HG02973 (cell line): ENCODE measurements at regions not wholly inside any gene's neighbourhood (a gene's known extent, or its start where the extent isn't known, plus 50 kb on each side); places are given as distances from the start of the nearest gene placed in this dataset.
"Not testable (repeated sequence)": the region's sequence is repeated elsewhere in the genome, so short reads cannot be mapped to it uniquely, and the experiment has no call there.

Experiments
- ATAC-seq: cut with Tn5 transposase; IDR thresholded peaks from one replicate; pipeline ENCODE4 v1.9.1; 2021; ENCODE audit warnings: moderate library complexity; ENCODE audit not compliant: unreplicated experiment

GRCh38 chr7:80082213-80082612, 52.4 kb upstream of the GNAI1 start:
- no peak for ATAC-seq

- ATAC-seq, result no peak
These were observed 55.7 kb upstream of the GNAI1 start for GRCh38 chr7:80078886-80079285.

GRCh38 chr7:80078159-80078731, 56.4 kb upstream of the GNAI1 start:
- no peak for ATAC-seq

- ATAC-seq, result no peak
These were observed 64.2 kb upstream of the GNAI1 start for GRCh38 chr7:80070391-80070790.

- no peak for ATAC-seq
These were observed 68.0 kb upstream of the GNAI1 start for GRCh38 chr7:80066639-80067038.

- no peak for ATAC-seq
These were observed 70.8 kb upstream of the GNAI1 start for GRCh38 chr7:80063834-80064233.

GRCh38 chr7:80060218-80060806, 74.3 kb upstream of the GNAI1 start:
- no peak for ATAC-seq

- peak; percentile 56 for ATAC-seq
These were observed 77.1 kb upstream of the GNAI1 start for GRCh38 chr7:80057488-80057887.

GRCh38 chr7:80054356-80054755, 80.3 kb upstream of the GNAI1 start:
- no peak for ATAC-seq

- no peak for ATAC-seq
These were observed 81.5 kb upstream of the GNAI1 start for GRCh38 chr7:80053124-80053523.

- no peak for ATAC-seq
These were observed 86.7 kb upstream of the GNAI1 start for GRCh38 chr7:80047856-80048459.

GRCh38 chr7:80047032-80047431, 87.6 kb upstream of the GNAI1 start:
- ATAC-seq, result no peak

- ATAC-seq, result no peak
These were observed 89.8 kb upstream of the GNAI1 start for GRCh38 chr7:80044796-80045195.

- ATAC-seq, result no peak
These were observed 93.9 kb upstream of the GNAI1 start for GRCh38 chr7:80040752-80041151.

GRCh38 chr7:80040335-80040734, 94.3 kb upstream of the GNAI1 start:
- no peak for ATAC-seq

- ATAC-seq, result no peak
These were observed 95.3 kb upstream of the GNAI1 start for GRCh38 chr7:80039251-80039884.

- ATAC-seq, result no peak
These were observed 96.9 kb upstream of the GNAI1 start for GRCh38 chr7:80037689-80038088.

- no peak for ATAC-seq
These were observed 98.5 kb upstream of the GNAI1 start for GRCh38 chr7:80036107-80036506.

GRCh38 chr7:80028717-80029116, 105.9 kb upstream of the GNAI1 start:
- no peak for ATAC-seq

- no peak for ATAC-seq
These were observed 106.9 kb upstream of the GNAI1 start for GRCh38 chr7:80027611-80028173.

- ATAC-seq, result no peak
These were observed 107.9 kb upstream of the GNAI1 start for GRCh38 chr7:80026766-80027165.

GRCh38 chr7:80020277-80020676, 114.4 kb upstream of the GNAI1 start:
- ATAC-seq, result not testable (repeated sequence)
